Right renal cortex interstitium (tissue), 3 donors: ENCODE measurements at regions not wholly inside any gene's neighbourhood (a gene's known extent, or its start where the extent isn't known, plus 50 kb on each side); places are given as distances from the start of the nearest gene placed in this dataset.

Source experiments
- DNase-seq, 3 donors: peaks; one replicate each; pipeline ENCODE4 v3.0.0-alpha.2; 2013; ENCODE audit warnings: low read depth in 3 of 3, low spot score in 2 of 3

DNA sequence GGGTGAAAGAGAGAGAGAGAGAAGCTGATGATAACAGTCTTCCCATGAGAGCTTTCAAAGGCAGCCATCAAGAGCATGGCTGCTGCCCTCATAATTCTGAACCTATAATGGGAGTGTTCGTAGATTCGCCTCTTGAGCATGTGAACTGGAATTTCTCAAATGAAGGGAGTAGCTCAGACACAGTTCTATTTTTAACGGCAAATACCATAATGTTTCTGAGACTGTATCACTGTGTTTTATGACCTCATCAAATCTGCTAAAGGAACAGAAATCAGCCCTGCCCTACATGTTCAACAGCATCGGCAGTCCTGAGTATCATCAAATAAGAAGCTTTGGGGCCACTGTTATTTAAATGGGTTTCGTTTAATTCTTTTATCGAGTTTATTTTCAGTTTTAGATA is 645.6 kb downstream of the GALR1 start:
- DNase-seq = no peak

DNA sequence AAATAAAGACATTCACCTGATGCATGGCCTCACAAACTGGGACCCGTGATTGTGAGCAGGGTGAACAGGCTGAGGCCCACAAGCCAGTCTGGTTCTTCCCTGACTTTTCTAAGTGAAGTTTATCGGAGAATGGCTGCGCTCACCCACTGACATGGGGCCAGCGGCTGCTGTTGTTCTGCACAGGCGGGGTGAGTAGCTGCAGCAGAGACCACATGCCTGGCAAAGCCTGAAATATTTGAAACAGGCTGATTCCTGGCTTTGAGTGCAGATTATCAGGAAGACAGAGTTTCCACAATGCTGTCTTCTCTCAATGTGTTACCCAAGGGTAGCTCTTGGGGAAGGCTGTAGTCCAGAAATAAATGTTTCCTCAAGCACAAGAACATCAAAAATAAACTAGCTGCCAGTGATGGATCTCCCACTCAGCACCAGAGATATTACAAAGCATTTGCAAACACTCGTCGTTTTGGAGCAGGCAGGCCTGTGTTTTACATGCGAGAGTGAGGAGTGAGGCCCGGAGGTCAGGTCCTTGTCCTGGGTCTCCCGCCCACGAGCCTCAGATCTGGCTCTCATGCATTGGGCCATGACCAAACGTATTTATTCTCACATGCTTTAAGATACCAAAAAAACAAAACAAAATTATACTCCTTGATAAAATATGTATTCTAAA is 647.1 kb downstream of the GALR1 start:
- no peak for DNase-seq

DNA sequence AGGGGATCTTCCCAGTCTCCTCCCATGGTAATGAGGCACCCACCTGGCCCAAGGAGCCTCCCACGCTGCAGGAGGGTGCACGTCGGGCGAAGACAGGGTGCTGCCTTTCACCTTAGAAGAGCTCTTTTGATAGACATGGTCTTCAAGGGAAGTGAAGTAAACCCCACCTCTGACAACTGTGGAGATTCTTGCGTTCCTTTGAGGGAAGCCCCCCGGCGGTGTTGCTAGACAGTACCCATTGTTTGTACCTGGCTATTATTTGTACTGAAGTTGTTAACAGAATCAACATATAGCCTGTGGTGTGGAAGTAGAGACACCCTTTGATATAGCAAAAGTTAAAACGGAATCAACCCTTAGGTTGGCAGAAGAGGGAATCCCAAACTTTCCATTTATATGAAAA is 648.0 kb downstream of the GALR1 start:
- no peak for DNase-seq

- DNase-seq = peak in 2 of 3 donors; percentile 29 to 35
Observed at GRCh38 chr18:77899972-77900754, 650.5 kb downstream of the GALR1 start.

DNA sequence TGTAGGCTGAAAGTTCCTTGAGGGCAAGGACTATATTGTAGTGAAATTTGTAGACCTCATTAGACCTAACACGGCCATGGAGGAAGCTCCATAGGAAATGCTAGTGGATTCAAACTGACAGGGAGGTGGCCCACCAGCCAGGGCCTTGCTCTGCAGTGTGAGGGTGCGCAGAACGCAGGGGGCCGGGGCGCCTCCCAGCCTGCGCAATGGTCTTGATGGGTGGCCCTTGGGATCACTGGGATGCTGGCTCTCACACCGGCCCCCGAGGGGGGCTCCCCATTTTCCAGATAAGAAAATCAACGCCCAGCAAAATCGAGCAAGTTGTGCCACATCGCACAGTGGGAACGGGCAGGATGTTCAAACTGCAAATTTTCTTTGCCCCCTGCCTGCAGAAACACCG is 655.4 kb downstream of the GALR1 start:
- no peak for DNase-seq

DNA sequence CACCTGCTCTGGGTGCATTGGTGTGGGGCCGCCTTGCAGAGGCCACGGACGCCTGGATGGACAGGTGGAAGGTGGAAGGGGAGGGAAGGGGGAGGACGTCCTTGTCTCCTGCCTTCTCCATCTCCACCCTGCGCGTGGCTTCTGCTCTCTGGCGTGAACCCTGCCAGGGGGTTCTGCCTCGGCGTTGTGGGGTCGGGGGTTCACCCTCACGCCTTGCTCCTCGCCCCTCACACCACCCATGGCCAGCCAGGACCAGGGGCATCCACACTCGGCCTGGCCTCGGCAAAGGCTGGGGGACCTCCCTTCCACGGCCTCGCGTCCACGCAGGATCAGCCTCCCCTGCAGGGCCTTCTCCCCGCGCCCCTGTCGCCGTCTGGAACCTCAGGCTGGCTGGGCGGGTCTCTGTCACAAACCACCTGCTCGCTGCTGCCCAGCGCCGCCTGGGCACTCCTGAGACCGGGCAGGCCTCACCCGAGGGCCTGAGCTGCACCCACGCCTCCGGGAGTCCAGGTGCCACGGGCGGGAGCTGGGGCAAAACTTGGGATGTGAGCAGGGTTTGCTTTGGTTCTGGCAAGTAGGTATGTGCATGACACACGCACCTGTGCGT is 655.9 kb downstream of the GALR1 start:
- DNase-seq = no peak

- DNase-seq = no peak
Observed at GRCh38 chr18:77906103-77906892, 656.6 kb downstream of the GALR1 start.

- no peak for DNase-seq
Observed at GRCh38 chr18:77910347-77910746, 660.7 kb downstream of the GALR1 start.

GRCh38 chr18:77911971-77912605 is 662.4 kb downstream of the GALR1 start:
- DNase-seq = no peak

DNA sequence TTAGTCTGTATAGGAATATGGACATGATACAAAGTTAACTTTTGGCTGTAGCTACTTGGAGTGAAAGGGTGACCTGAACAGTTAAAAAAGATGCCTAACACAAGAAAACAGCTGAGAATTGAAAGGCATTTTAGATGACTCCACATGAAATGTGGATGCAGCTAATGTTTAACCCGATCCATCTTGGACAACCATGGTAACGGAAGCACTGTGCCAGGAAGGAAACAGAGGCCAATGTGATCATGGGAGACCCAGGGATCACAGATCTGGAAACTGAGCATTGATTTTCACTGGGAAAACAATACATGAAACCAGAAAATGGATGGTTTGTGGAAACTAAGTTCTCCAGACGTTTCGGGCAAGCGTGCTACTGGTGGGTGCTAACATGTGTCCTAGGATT is 669.1 kb downstream of the GALR1 start:
- DNase-seq = no peak

DNA sequence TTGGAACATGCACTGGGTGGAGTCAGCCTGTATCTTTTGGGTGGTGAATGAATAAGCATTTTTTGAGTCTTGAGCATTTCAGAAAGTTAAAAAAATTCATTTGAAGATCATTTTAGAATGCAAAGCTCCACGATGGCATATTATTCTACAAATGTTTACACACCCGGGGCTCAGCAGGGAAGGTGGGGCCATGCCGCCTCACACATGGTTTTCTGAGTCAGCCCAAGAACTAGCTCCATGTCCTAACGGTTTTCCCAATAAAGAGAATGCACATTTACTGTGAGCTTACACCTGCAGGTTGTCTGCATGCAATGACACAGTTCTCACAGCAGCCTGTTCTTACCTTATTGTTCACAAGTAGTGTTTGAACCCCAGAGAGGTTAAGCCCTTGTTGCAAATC is 670.3 kb downstream of the GALR1 start:
- no peak for DNase-seq

GRCh38 chr18:77935342-77935741 is 685.7 kb downstream of the GALR1 start:
- DNase-seq = no peak

DNA sequence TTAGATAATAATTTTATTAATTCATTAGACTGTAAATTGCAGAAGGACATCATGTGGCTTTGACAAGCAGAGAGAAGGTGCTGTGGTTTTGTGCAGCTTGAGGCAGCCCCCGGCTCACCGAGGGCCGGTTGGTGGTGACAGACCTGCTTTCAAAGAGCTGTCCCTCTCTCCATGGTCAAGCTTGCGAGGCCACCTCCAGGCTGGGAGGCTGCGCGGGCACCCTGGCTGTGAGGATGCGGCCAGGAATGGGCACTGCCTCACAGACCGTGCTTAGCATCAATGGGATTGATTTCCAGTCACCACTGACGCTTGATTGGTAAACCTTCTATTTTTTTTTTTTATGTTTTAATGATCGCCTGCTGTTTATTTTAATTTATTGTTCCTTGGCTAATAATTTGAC is 690.9 kb downstream of the GALR1 start:
- no peak for DNase-seq

GRCh38 chr18:77944533-77944932 is 694.9 kb downstream of the GALR1 start:
- DNase-seq = no peak

- DNase-seq = no peak
Observed at GRCh38 chr18:77948567-77948966, 698.9 kb downstream of the GALR1 start.

DNA sequence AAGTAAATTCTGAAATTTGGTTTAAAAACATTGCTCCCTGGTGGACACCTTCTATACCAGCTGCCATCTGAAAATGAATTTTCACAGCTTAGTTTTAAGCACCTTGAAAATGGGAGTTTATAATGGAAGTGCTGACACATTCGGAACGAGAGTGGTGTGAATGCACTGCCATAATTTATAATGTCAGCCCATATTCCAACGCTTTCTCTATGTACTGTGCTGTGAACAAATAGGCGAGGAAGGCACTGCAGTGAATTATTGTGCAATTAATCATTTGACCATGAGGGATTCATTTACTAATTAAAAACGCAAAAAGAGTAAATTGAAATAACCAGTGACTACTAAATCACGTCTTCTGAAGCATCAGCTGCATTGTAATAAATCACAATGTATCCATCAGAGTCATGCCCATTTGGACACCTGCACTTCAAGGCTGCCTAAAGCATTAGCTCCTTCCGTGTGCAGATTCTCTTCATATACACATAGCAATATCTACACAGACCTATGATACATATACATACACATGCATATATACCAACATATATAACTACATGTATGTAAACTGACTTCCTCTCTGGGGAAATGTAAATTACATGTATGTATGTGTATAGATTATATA is 699.8 kb downstream of the GALR1 start:
- no peak for DNase-seq

DNA sequence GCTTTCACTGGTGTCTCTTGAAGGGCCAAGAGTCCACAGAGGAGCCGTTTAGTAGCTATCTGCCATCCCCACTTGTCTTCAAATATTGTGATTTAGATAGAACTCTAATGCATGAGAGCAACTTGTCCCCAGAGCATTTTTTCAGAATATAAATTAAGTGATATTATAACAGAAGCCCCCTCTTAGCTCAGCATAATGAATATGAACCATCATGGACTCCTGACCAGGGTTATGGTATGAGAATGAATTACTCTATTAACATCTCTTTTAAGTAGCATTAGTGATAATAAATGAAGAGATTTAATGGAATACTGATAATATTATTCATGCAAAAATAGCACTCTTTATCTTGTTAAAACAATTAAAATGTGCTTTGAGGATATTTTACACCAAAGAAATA is 709.6 kb downstream of the GALR1 start:
- no peak for DNase-seq

DNA sequence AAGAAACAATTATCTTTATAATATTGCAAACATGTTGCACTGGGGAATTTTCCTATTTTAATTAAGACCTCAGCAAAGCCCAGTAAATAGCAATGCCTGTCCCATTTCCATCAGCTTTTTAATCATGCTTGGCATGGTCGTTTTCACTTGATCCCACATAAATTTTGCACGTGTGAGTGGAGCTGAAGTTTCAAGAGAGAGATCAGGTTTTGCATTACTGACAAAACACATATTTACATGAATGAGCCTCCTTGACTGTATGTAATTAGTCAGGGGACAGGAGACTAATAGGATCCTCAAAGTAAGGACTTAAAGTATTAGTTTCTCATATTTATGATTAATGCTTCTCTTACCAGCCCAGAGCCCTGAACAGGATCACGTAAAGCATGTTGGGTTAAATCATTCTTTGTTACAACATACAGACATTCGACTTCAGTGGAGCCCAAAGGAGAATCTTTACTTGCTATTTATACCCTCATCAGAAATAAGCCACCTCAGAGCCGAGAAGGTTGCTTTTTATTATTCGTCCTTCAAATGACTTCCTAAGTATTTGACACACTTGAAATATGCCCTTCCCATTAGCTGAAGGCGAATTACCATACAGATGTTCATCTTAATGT is 711.3 kb downstream of the GALR1 start:
- peak in 1 of 3 donors; percentile 18 for DNase-seq

DNA sequence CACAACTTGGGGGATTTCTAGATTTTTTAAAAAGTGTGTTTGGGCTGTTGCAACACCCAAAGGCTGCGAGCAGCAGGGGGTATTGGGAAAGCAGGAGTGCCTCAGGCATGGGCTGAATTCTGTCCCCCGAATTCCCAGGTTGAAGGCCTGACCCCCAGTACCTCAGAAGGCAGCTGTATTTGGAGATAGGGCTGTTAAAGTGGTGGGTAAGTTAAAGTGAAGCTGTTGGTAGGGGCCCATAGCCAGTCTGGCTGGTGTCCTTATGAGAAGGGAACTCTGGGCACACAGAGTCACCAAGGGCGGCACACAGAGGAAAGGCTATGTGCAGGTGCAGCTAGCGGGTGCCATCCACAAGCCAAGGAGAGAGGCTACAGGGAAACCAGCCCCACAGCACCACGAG is 717.4 kb downstream of the GALR1 start:
- DNase-seq = no peak

DNA sequence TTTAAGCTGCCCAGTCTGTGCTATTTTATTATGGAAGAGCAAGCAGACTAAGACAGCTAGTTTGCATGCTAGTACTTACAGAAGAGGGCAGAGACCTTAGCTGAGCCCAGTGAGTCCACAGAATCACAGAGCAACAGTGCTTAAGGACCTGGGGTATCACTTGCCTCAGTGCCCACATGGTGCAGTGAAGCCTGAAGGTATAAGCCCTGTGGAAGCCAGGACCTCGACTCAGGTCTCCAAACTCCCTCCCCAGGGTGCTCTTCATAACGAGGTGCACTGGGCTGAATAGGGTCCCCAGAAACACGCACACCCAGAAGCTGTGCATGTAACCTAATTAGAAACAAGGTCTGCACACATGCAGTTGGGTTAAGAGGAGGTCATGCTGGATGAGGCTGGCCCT is 718.1 kb downstream of the GALR1 start:
- DNase-seq = no peak
